Astrocyte (in vitro differentiated cells and primary cell): ENCODE measurements at regions not wholly inside any gene's neighbourhood (a gene's known extent, or its start where the extent isn't known, plus 50 kb on each side); places are given as distances from the start of the nearest gene placed in this dataset.

Experiments used
- DNase-seq: peaks from one replicate; pipeline ENCODE4 v3.0.0-alpha.2; 2010; ENCODE audit warnings: low read depth
- FAIRE-seq: peaks from 2 replicates; lab custom pipeline; 2011; peaks lifted over from hg19 to GRCh38; lab: Jason Lieb, UNC
- H2AFZ ChIP-seq: 2 replicates; pipeline ENCODE4 v1.6.0; 2012; ENCODE audit warnings: low read depth, low read length, inconsistent platforms
- H3K27ac ChIP-seq: 2 replicates; pipeline ENCODE4 v1.5.1; 2011; ENCODE audit warnings: low read depth, low read length, inconsistent platforms
- H3K27me3 ChIP-seq: 2 replicates; pipeline ENCODE4 v1.6.0; 2011; ENCODE audit warnings: low read length, inconsistent platforms; ENCODE audit not compliant: insufficient read depth
- H3K36me3 ChIP-seq: 2 replicates; pipeline ENCODE4 v1.5.1; 2011; ENCODE audit warnings: low read length, inconsistent platforms; ENCODE audit not compliant: insufficient read depth
- H3K4me1 ChIP-seq: 2 replicates; pipeline ENCODE4 v1.5.1; 2011; ENCODE audit warnings: low read length, inconsistent platforms; ENCODE audit not compliant: insufficient read depth
- H3K4me2 ChIP-seq: 2 replicates; pipeline ENCODE4 v1.6.0; 2012; ENCODE audit warnings: low read length, inconsistent platforms
- H3K4me3 ChIP-seq: 2 replicates; pipeline ENCODE4 v1.5.1; 2011; ENCODE audit warnings: low read depth, mild to moderate bottlenecking, low read length, inconsistent platforms; ENCODE audit not compliant: insufficient read depth
- H3K79me2 ChIP-seq: 2 replicates; pipeline ENCODE4 v1.6.0; 2012; ENCODE audit warnings: mild to moderate bottlenecking, low read length, inconsistent platforms; ENCODE audit not compliant: insufficient read depth
- H3K9ac ChIP-seq: 2 replicates; pipeline ENCODE4 v1.6.0; 2012; ENCODE audit warnings: mild to moderate bottlenecking, low read length, inconsistent platforms
- H3K9me3 ChIP-seq: 2 replicates; pipeline ENCODE4 v1.5.1; 2012; ENCODE audit warnings: low read depth, mild to moderate bottlenecking, low read length, inconsistent platforms; ENCODE audit not compliant: insufficient read depth
- H4K20me1 ChIP-seq: 2 replicates; pipeline ENCODE4 v1.6.0; 2012; ENCODE audit warnings: low read length, inconsistent platforms; ENCODE audit not compliant: insufficient read depth
- H3K27ac Mint-ChIP-seq: one replicate; pipeline ENCODE4 v1.8.0; 2021; ENCODE audit warnings: mild to moderate bottlenecking, mixed read lengths; ENCODE audit not compliant: unreplicated experiment
- H3K27me3 Mint-ChIP-seq: one replicate; pipeline ENCODE4 v1.8.0; 2021; ENCODE audit warnings: low read depth, mixed read lengths; ENCODE audit not compliant: unreplicated experiment
- H3K36me3 Mint-ChIP-seq: one replicate; pipeline ENCODE4 v1.8.0; 2021; ENCODE audit warnings: low read depth, mixed read lengths; ENCODE audit not compliant: unreplicated experiment
- H3K4me1 Mint-ChIP-seq: one replicate; pipeline ENCODE4 v1.8.0; 2021; ENCODE audit warnings: low read depth, mixed read lengths; ENCODE audit not compliant: unreplicated experiment
- H3K4me3 Mint-ChIP-seq: one replicate; pipeline ENCODE4 v1.8.0; 2021; ENCODE audit warnings: mild to moderate bottlenecking, moderate library complexity, mixed read lengths; ENCODE audit not compliant: unreplicated experiment
- H3K9me3 Mint-ChIP-seq: one replicate; pipeline ENCODE4 v1.8.0; 2021; ENCODE audit warnings: mild to moderate bottlenecking, mixed read lengths; ENCODE audit not compliant: unreplicated experiment
- CTCF ChIP-seq: IDR thresholded peaks from 2 replicates; pipeline ENCODE4 v1.5.1; 2011; ENCODE audit warnings: low read depth, mild to moderate bottlenecking, inconsistent platforms, low read length, moderate library complexity; ENCODE audit not compliant: insufficient read depth
- EZH2 ChIP-seq: IDR thresholded peaks from 2 replicates; pipeline ENCODE4 v1.6.1; 2012; ENCODE audit warnings: mild to moderate bottlenecking, low read length, inconsistent platforms; ENCODE audit not compliant: insufficient read depth

- H3K27me3 Mint-ChIP-seq = no peaks in the 10 kb centered on the region
- TF ChIP-seq EZH2 (no peak), CTCF (no peak)
- no peaks in the 10 kb centered on the region for H3K4me1 ChIP-seq
- H3K36me3 ChIP-seq = no peaks in the 10 kb centered on the region
- H3K4me1 Mint-ChIP-seq = peaks cover 18% of the 10 kb centered on the region
- H3K9me3 ChIP-seq = no peaks in the 10 kb centered on the region
- H3K9me3 Mint-ChIP-seq = no peaks in the 10 kb centered on the region
- H3K4me2 ChIP-seq = no peak overlapping the region
- H4K20me1 ChIP-seq = no peaks in the 10 kb centered on the region
- H3K36me3 Mint-ChIP-seq = no peaks in the 10 kb centered on the region
- no peaks in the 10 kb centered on the region for H3K79me2 ChIP-seq
- H3K9ac ChIP-seq = no peak overlapping the region
- H2AFZ ChIP-seq = no peak overlapping the region
- no peak overlapping the region for H3K4me3 Mint-ChIP-seq
- H3K27ac ChIP-seq = no peak overlapping the region
- H3K4me3 ChIP-seq = no peak overlapping the region
- no peak for DNase-seq
- no peak for FAIRE-seq
- H3K27me3 ChIP-seq = no peaks in the 10 kb centered on the region
- H3K27ac Mint-ChIP-seq = no peak overlapping the region
These were observed 834.4 kb upstream of the MBL2 start for GRCh38 chr10:53606981-53607380.

GRCh38 chr10:53601260-53601875, 828.8 kb upstream of the MBL2 start:
- H3K4me3 Mint-ChIP-seq = no peak overlapping the region
- no peaks in the 10 kb centered on the region for H4K20me1 ChIP-seq

More at GRCh38 chr10:53601260-53601875, 828.8 kb upstream of the MBL2 start:
- H3K4me1 Mint-ChIP-seq = peaks cover 36% of the 10 kb centered on the region
- peak; percentile 23 for FAIRE-seq
- H3K36me3 ChIP-seq = no peaks in the 10 kb centered on the region
- no peaks in the 10 kb centered on the region for H3K9me3 ChIP-seq
- DNase-seq = peak; percentile 6
- H3K9ac ChIP-seq = no peak overlapping the region
- no peak overlapping the region for H3K4me2 ChIP-seq
- no peak overlapping the region for H3K27ac Mint-ChIP-seq
- H3K36me3 Mint-ChIP-seq = no peaks in the 10 kb centered on the region
- no peaks in the 10 kb centered on the region for H3K9me3 Mint-ChIP-seq
- H3K27ac ChIP-seq = no peak overlapping the region
- no peaks in the 10 kb centered on the region for H3K27me3 Mint-ChIP-seq
- no peaks in the 10 kb centered on the region for H3K79me2 ChIP-seq
- H3K27me3 ChIP-seq = no peaks in the 10 kb centered on the region
- peak; percentile 93 for TF ChIP-seq CTCF
- TF ChIP-seq EZH2 = no peak
- H3K4me1 ChIP-seq = peaks cover 11% of the 10 kb centered on the region
- no peak overlapping the region for H2AFZ ChIP-seq
- H3K4me3 ChIP-seq = no peak overlapping the region
